GM18507 (cell line): ENCODE measurements at regions not wholly inside any gene's neighbourhood (a gene's known extent, or its start where the extent isn't known, plus 50 kb on each side); places are given as distances from the start of the nearest gene placed in this dataset.
"Not testable (repeated sequence)": the region's sequence is repeated elsewhere in the genome, so short reads cannot be mapped to it uniquely, and the experiment has no call there.

Experiments
- DNase-seq: peaks from one replicate; pipeline ENCODE4 v3.0.0; 2011; ENCODE audit warnings: low read depth; ENCODE audit not compliant: insufficient read length; ENCODE audit errors: extremely low spot score
- FAIRE-seq: peaks from 2 replicates; lab custom pipeline; 2011; peaks lifted over from hg19 to GRCh38; lab: Jason Lieb, UNC

DNA sequence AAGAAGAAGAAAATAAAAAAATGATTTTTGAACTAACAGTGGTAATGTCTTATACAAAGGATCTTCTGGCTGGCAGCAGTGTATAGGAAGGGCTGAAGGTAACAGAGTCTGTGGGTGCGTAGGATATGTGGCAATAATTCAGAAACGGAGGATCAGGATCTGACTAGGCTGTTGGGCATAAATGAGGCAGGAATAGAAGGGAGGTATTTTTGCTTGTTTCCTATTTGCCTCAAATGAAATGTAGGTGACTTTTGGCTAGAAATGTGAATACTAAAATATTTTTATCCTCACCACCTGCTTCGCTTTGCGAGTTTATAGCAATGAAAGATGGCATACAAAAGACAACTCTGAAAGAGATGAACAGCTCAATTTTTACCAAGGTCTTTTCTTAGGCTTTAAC, 1086.1 kb upstream of the CELF4 start:
- DNase-seq (no peak), FAIRE-seq (no peak)

DNA sequence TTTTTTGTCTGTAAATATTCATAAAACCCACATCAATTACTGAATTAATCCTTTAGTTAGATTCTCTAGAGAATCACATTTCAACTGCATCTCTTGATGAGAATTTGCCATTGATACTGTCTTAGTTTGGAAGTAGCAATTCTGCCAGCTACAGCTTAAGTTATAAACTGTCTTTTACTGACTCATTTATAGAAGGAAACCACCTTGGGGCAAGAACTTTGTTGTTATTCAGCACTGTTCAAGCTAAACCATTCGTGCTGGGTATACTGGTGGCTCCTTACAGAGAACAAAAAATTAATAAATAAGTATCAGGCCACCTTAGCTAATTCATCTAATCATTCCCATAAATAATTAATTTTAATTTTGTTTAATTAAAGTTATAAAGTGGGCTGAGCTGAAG, 1082.6 kb upstream of the CELF4 start:
- no peak for DNase-seq
- no peak for FAIRE-seq

DNA sequence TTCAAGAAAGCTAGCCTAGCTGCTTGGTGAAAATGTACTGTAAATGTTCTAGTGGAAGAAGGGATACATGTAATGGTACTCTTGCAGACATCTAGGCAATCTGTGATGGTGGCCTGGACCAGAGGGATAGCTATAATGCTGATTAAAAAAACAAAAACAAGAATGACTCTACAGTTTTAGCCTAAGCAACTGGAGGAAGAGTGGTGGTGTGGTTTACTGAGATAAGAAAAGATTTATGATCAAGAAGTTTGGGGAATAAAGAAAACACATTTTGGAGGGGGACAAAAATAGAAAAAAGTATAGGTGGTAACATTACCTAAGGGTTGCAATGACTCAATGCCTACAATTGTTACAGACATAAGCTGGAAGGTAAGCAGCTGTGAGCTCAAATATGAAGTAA, 1080.7 kb upstream of the CELF4 start:
- DNase-seq (no peak), FAIRE-seq (no peak)

DNA sequence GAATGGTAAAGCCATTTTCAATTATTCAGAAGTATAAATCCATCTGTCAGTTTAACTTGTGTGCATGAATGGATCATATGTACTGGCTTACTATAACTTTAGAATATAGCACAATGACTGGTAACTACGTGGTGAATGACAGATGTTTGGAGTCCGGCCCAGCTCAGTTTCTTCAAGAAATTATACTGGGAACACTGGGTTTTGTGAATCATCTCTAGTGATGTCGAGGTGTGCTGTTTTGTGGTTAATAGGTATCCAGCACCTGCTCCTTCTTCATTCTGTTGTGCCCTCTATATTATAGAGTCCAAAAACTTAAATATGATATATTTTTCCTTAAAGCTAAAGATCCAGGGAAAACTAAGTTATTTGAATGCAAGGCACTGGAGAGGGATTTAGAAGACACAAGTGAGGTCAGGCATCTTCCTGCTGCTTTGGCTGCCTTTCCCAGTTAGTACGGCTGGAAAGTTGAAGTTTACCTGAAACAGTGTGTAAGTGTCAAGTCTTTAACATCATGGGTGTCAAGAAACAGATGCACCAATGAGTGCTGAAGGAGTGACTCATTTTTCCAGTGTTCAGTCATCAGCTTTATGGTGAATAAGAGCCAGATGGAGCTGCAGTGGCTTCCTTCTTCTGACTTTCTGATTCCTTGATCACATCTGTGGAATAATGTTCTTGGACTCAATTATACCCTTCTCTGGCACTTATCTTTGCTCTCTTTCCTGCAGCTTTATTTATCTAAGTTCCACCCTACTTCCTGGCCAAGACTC, 1079.5 kb upstream of the CELF4 start:
- FAIRE-seq (no peak), DNase-seq (no peak)

DNA sequence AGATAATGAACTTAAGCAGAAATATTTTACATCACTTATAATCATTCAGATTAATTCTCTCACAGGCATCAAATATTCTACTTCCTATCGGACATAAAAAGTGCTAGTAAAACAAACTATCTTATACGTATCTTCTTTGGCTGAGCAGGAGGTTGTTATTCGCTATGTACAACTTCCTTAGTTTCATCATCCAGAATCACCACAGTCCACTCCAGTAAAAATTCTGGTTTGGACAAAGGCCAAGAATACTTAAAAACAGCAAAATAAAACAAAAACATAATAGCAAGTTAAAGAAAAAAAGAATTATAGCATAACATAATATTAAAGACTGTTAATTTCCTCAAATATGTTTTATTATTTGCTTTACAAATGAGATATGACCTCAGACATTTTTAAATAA, 1077.1 kb upstream of the CELF4 start:
- DNase-seq (no peak), FAIRE-seq (no peak)

DNA sequence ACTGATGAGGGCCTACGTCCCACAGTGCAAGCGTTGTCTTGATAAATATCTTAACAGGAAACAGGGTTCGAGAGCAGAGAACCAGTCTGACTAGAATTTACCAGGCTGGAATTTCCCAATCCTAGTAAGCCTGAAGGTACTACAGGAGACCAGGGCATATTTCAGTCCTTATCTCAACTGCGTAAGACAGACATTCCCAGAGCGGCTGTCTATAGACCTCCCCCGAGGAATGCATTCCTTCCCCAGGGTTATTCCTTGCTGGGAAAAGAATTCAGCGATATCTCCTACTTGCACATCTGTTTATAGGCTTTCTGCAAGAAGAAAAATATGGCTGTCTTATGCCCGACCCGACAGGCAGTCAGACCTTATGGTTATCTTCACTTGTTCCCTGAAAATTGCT, 1074.1 kb upstream of the CELF4 start:
- not testable (repeated sequence) for FAIRE-seq

DNA sequence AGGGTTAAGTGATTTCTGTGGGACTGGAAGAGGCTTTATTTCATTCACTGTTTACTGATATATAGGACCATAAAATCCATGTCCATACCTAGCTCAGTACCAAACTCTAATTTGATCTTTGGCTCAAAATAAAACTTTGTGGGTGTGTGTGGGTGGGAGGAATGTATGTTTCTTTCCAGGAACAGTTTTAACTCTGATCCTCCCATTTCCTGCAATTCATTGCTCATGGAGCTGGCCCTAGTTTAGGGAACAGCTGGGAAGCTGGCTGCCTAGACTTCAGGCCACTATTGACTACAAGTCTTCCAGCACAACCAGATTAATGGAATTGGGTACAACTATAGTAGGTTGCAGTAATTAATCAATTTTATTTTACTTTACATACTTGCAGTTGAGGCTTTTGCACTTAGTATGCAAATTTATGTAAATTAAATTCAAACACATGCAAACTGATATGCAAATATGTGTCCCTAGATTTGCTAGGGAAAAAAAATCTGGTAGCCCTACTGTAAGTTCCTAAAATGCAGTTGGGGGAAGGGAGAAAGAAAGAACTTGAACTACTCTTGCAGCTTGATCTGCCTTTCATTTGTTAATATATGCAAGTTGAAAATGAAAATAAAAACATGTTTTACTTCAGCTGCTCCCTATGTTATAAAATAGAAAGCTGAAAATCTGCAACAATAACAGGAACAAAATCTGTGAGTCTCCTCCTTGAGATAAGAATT, 1070.3 kb upstream of the CELF4 start:
- FAIRE-seq, result no peak

More for the DNA sequence above, 1074.1 kb upstream of the CELF4 start:
- DNase-seq, result not testable (repeated sequence)

DNA sequence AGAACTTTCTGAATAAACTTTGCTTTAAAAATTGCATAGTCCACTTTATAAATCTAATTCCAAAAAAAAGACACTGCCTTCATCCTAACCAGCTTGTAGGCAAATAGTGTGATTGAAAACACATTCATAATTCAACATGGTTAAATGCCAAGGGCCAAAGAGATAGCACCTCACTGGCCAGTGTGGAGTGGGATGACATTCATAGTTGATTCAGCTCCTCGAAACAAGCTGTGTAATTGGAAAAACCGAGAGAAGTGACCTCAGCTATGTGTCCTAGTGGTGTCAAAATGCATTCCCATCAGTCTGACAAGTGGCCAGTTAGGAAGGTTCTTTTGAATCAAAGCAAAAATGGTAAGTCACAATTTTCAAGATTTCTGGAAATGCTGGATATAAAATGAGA, 1068.5 kb upstream of the CELF4 start:
- no peak for FAIRE-seq
- no peak for DNase-seq

More for the DNA sequence above, 1070.3 kb upstream of the CELF4 start:
- no peak for DNase-seq

DNA sequence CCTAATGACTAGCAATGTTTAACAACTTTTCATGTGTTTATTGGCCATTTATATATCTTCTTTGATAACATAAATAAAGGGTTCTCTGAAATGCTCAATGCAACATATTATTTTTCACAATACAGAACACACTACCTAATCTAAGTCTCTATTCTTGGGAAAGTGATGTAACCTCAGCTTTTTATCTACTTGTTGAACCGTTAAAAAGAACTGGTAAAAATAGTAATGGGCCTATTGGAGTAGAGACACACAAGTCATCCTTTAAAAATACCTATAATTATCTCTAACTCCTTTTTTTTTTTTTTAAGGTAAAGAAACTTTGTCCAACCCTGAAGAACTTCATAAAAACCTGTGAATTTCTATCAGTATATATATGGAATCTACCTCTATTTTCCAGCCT, 1067.7 kb upstream of the CELF4 start:
- FAIRE-seq (no peak), DNase-seq (no peak)

DNA sequence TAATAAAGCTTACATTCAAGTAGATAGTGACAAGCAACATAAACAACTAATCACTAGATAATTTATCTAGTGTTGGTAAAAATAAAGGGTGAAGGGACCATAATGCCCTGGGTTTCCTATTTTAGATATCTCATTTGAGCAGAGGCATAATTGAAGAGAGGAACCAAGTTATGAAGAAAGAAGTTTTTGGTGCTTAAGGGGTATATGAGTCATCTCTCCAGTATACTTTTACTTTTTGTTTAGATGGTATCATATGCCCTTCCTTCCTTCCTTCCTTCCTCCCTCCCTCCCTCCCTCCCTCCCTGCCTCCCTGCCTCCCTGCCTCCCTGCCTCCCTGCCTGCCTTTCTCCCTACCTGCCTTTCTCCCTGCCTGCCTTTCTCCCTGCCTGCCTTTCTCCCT, 1053.5 kb upstream of the CELF4 start:
- FAIRE-seq, result no peak
- DNase-seq, result no peak

DNA sequence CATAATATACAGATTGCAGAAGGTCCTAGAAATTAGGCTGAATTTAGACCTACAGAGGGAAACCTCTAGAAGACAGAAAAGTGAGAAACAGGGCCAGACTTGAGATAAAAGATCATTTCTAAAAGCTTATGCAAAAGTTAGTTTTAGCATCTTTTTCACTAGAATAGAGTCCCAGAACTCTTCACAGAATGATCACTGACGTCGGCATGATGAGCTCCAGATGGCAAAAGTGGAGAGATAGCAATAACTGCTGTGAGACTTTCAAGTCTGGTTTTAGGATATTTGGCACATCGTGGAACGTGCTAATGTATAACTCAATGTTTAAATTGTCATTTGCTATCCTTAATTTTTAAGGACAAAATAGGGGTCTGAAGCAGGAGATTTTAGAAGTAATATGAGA, 1050.7 kb upstream of the CELF4 start:
- FAIRE-seq, result no peak
- no peak for DNase-seq

DNA sequence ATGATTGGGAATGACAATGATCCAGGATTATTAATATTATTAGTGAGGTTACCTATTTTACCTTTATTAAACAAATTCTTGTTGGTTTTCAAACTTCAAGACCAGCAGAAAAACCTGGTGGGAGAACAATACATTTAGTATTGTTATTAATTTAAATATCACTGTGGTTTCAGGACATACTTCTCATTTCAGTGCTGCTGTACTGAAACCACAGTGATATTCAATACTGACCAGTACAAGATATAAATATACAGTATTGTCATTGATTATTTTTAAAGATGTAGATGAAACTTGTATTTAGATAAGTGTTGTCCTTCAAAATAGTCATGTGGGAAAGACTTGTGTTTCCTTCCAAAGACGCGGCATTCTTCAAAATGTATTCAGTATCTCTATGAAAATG, 1047.3 kb upstream of the CELF4 start:
- FAIRE-seq, result no peak
- DNase-seq, result no peak

DNA sequence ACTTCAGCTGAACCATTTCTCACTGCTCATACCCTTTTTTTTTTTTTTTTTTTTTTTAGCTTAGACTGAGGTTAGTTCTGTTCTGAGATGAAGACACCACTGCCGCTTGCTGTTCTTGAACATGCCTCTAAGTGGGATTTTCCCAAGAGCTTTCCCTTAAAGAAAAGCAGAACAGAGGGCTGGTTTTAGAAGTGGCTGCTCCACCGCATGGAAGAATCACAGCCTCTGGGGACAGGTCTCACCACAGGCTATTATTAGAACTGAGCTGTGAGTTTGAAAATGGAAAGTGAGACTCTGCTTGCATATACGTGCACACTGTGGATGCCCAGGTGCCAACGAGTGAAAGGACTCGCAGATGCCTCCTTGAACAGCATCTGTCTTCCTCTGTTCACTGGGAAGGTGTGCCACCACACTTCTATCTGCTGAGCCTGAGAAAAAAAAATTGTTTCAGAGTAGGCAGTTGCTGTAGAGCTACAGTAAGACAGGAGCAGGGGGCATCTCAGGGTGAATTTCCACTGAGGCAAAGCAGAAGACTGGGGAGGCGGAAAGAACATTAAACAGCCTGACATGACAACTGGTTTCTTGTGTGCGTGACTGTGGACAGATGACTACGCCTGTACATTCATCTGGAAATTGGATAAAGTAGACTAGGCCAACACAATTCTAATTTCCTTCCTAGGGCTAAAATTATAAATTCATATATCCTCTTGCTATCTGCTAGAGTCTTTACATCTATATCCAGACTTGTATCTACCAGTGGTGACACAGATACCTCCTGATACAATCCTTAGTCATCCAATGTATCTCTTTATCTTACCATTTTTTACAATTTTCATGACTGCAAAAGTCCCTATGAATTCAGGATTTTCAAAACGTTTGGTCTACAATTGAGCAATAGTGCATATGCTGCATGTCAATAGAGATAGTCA, 1045.7 kb upstream of the CELF4 start:
- no peak for DNase-seq
- peak; percentile 86 for FAIRE-seq

DNA sequence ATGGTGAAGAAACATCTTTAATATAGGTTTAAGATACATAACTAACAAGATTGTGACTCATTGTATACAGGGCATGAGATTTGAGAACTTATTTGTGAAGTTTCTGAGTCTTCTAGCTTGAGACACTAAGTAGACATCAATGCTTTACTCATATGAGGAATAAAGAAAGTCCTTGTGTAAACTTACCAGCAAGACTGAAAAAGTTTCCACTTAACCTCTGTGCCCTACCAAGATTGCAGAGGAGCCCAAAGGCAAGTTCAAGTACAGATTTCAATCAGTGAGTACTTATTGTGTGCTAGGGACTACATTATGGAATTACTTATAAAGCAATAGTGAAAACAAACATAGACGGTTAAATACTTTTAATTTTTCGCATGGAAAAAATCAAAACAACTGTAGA, 1041.2 kb upstream of the CELF4 start:
- FAIRE-seq, result peak; percentile 31
- no peak for DNase-seq

DNA sequence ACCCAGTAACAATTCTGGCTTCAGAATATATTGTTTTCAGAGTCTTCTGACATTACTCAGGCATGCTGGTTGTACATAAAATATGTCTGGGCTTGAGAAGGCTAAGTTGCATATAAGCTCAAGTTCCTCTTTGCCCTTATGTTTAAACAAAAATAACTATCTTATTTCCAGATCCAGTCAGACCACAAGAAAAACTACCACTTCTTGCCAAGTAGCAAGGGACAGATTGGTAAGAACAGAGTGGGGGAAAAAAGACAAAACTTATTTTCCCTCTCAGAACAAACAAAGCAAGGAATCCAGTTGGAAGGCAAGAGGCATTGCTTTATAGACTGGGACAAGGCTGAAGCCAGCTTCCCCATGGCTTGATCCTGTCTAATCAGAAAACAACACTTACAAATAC, 1036.7 kb upstream of the CELF4 start:
- FAIRE-seq (no peak), DNase-seq (no peak)

DNA sequence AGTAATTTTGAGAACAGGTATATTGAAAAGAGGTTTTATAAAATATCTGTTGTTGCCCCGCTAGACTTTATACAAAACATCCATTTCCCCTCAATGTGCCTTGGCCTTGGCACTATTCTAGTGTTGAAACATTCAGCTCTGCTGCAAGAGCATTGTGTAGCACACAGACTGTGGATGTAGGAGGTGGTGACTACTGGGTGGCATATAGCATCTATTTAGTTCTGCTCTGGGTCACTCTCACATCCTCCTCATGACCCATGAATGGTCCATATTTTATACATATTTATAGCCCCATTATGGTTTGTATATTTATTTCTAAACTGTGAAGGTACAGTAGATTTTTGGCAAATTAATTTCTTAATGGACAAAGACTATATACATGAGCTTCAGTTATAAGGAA, 1022.0 kb upstream of the CELF4 start:
- FAIRE-seq, result no peak
- DNase-seq, result no peak

DNA sequence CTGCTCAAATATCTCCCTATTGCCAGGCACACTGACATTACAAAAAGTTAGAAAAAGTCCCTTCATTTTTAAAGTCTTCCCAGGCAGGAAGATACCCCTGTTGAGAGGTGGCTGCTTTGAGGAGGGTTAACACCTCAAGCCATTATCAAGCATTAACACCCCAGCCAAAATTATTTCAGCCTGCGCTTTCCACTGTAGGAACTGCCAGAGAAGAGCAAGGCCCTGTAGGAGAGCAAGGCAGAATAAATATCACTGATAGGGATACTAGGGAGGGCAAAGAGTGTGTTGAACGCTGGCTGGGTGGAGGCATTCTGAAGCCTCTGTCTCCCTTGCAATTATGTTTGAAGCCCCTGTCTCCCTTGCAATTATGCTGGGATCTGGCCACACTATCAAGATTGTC, 1020.7 kb upstream of the CELF4 start:
- DNase-seq (no peak), FAIRE-seq (no peak)

DNA sequence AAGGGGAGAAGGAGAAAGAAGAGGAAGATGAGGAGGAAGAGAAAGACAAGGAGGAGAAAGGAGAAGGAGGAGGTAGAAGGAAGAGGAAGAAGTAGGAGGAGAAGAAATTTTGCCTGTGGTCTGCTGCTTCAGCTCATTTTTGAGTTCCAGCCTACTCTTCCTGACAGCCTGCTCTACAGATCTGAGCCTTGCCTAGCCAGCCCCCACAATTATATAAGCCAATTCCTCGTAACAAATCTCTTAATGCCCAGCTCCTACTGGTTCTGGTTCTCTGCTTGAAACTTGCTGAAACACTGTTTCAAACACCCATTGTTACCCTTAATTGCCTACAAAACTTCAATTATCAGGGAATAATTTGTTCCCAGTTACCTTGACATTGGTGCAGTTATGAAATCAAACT, 1014.2 kb upstream of the CELF4 start:
- FAIRE-seq, result no peak
- no peak for DNase-seq

DNA sequence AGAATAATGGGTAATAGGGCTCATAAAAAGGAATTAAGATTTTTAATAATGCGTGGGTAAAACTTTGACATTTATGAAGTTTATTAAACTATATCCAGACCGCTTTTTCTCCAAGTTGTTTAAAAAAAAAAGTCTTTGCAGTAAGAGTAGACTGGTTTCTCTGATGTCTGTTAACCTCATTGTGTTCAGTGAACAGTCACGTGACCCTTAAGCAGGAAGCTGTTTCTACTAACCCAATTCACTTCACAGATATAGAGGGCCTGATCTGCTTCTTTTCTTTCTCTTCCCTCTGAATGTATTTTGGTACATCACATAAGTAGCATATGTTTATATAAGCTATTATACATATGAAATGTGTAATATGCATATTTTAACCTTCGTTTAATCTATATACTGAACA, 1011.3 kb upstream of the CELF4 start:
- FAIRE-seq (no peak), DNase-seq (no peak)

DNA sequence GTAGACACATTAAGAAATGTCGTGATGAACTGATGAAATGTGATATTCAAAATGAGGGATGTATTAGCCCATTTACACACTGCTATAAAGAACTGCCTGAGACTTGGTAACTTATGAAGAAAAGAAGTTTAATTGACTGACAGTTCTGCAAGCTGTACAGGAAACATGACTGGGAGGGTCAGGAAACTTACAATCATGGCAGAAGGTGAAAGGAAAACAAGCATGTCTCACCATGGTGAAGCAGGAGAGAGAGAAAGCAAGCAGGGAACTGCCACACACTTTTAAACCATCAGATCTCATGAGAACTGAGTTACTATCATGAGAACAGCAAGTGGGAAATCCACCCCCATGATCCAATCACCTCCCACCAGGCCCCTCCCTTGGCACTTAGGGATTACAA, 1010.8 kb upstream of the CELF4 start:
- FAIRE-seq, result no peak
- DNase-seq, result no peak
